ENCODE measurements at regions not wholly inside any gene's neighbourhood (a gene's known extent, or its start where the extent isn't known, plus 50 kb on each side); places are given as distances from the start of the nearest gene placed in this dataset.

DNA sequence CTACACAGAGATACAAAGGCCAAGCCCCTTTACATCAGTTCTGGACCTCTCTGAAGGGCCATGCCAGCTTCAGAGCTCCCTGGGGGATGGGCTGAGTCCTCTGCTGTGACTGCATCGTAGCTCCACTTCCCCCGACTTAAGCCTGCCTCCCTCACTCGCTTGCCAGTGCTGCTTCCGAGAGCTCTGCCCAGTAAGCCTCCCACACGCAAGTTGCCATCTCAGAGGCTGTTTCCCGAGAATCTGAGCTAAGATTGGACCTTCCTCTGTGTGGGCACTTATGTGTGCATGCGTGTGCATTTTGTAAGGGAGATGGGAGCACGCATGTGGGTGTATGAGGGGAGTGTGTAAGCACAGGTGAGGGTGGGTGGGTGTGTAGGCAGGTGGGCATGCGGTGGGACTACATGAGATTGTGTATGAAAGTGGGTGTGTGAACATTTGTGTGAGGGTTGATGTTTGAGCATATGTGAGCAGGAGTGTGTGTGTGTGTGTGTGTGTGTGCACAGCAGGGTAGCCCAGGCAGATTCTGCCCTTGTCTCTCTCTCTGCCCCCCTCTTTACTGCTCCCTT, 163.0 kb upstream of the SYT13 start:
- H3K4me2 ChIP-seq (ENCODE audit: insufficient read depth, low read length) = no peak overlapping the region
- H3K79me2 ChIP-seq (ENCODE audit: control insufficient read depth, insufficient read depth, low read length) = no peaks in the 10 kb centered on the region
- TF ChIP-seq FOS (IDR thresholded peaks at IDR 0.05; ENCODE audit: borderline replicate concordance, insufficient read depth, low read length) (no peak), POLR2A (IDR thresholded peaks at IDR 0.05; ENCODE audit: low read depth, low read length) (no peak), GATA2 (IDR thresholded peaks at IDR 0.05; ENCODE audit: insufficient read depth, insufficient read length, low read depth, low read length) (no peak), EZH2 (IDR thresholded peaks at IDR 0.05; ENCODE audit: borderline replicate concordance, low read depth, low read length, severe bottlenecking) (no peak)
- TF ChIP-seq, protein P1, sequence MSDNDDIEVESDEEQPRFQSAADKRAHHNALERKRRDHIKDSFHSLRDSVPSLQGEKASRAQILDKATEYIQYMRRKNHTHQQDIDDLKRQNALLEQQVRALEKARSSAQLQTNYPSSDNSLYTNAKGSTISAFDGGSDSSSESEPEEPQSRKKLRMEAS (IDR thresholded peaks at IDR 0.05; ENCODE audit: insufficient read depth, insufficient read length) = no peak
- no peak for DNase-seq (ENCODE audit: low read depth, low spot score)
- no peaks in the 10 kb centered on the region for H3K9me3 ChIP-seq (replicated peaks; ENCODE audit: control insufficient read depth, insufficient read depth, low read length)
- no peaks in the 10 kb centered on the region for H3K36me3 ChIP-seq (ENCODE audit: control insufficient read depth in 2 of 2, extremely low read depth in 1 of 2, insufficient read depth in 2 of 2, low read length in 2 of 2)
- H3K9me1 ChIP-seq (replicated peaks; ENCODE audit: control insufficient read depth, extremely low read depth, insufficient read depth, low read length) = no peaks in the 10 kb centered on the region
- ChIA-PET POLR2A (no interaction called here), CTCF (no interaction called here)
- no peak for FAIRE-seq
- H3K4me3 ChIP-seq (replicated peaks in 1 of 3; ENCODE audit: insufficient read depth in 1 of 3, low read depth in 1 of 3, low read length in 3 of 3) = no peak overlapping the region
- no peaks in the 10 kb centered on the region for H4K20me1 ChIP-seq (replicated peaks; ENCODE audit: control insufficient read depth, extremely low read depth, insufficient read depth, low read length)
- dilution Hi-C loops (cut with MboI; ENCODE audit: extremely low pct_ligation_motif_present, low sequenced_read_pairs) = no loop called here
- no peak overlapping the region for H3K27ac ChIP-seq (ENCODE audit: insufficient read depth, low read depth, low read length)
- H3K27me3 ChIP-seq (ENCODE audit: control insufficient read depth in 2 of 2, insufficient read depth in 2 of 2, low read length in 2 of 2) = no peaks in the 10 kb centered on the region
- H3K9ac ChIP-seq (replicated peaks; ENCODE audit: extremely low read depth, insufficient read depth, low read length) = no peak overlapping the region
- no TSS peak for BruUV-seq (replicated peaks)
- H3K4me1 ChIP-seq (ENCODE audit: control insufficient read depth, extremely low read depth, insufficient read depth, low read length) = no peaks in the 10 kb centered on the region
- no peak overlapping the region for H2AFZ ChIP-seq (ENCODE audit: low read depth, low read length)
- intact Hi-C loops (cut with micrococcal nuclease) = no loop called here

DNA sequence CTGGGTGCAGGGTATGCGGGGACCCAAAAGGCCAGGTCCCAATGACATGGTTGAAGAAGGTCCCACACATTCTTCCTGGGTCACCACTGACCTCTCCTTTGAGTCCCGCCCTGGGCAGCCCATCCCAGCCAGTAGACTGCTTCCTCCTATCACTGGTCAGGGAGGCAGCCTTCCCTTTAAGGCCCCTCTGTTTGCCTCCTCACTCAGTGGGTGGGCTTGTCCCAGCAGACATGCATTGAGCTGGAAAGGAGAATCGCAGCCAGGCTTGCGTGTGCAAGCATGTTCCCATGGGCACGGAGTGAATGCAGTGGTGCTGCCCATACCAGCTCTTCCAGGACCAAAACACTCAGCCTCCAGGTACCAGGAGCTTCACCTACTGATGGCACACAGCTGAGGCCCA, 162.4 kb upstream of the SYT13 start:
- Histone ChIP-seq H3K79me2 (ENCODE audit: control insufficient read depth, insufficient read depth, low read length) (no peaks in the 10 kb centered on the region), H3K4me2 (ENCODE audit: insufficient read depth, low read length) (no peak overlapping the region), H3K36me3 (ENCODE audit: control insufficient read depth in 2 of 2, extremely low read depth in 1 of 2, insufficient read depth in 2 of 2, low read length in 2 of 2) (no peaks in the 10 kb centered on the region), H3K9me1 (replicated peaks; ENCODE audit: control insufficient read depth, extremely low read depth, insufficient read depth, low read length) (no peaks in the 10 kb centered on the region), H3K4me1 (ENCODE audit: control insufficient read depth, extremely low read depth, insufficient read depth, low read length) (no peaks in the 10 kb centered on the region), H2AFZ (ENCODE audit: low read depth, low read length) (no peak overlapping the region), H3K9me3 (replicated peaks; ENCODE audit: control insufficient read depth, insufficient read depth, low read length) (no peaks in the 10 kb centered on the region), H3K4me3 (replicated peaks in 1 of 3; ENCODE audit: insufficient read depth in 1 of 3, low read depth in 1 of 3, low read length in 3 of 3) (no peak overlapping the region), H3K9ac (replicated peaks; ENCODE audit: extremely low read depth, insufficient read depth, low read length) (no peak overlapping the region), H4K20me1 (replicated peaks; ENCODE audit: control insufficient read depth, extremely low read depth, insufficient read depth, low read length) (no peaks in the 10 kb centered on the region), H3K27me3 (ENCODE audit: control insufficient read depth in 2 of 2, insufficient read depth in 2 of 2, low read length in 2 of 2) (no peaks in the 10 kb centered on the region), H3K27ac (ENCODE audit: insufficient read depth, low read depth, low read length) (no peak overlapping the region)
- intact Hi-C loops (cut with micrococcal nuclease) (no loop called here), dilution Hi-C loops (cut with MboI; ENCODE audit: extremely low pct_ligation_motif_present, low sequenced_read_pairs) (no loop called here)
- FAIRE-seq (no peak), DNase-seq (ENCODE audit: low read depth, low spot score) (no peak)
- ChIA-PET POLR2A (no interaction called here), CTCF (no interaction called here)
- no peak for TF ChIP-seq MYC (IDR thresholded peaks at IDR 0.05; ENCODE audit: low read depth, low read length)
- TF ChIP-seq, protein P1 (IDR thresholded peaks at IDR 0.05; ENCODE audit: insufficient read depth, insufficient read length) = no peak
- BruUV-seq (replicated peaks) = no TSS peak

All from endothelial cell of umbilical vein (primary cell).